Lung (tissue), 11 donors: ENCODE measurements at regions not wholly inside any gene's neighbourhood (a gene's known extent, or its start where the extent isn't known, plus 50 kb on each side); places are given as distances from the start of the nearest gene placed in this dataset.
"Not testable (repeated sequence)": the region's sequence is repeated elsewhere in the genome, so short reads cannot be mapped to it uniquely, and the experiment has no call there.

Experiments
- ATAC-seq: fragments of 200-7000 bp; cut with Tn5 transposase; one replicate; pipeline ENCODE4 v1.9.1; 2020; ENCODE audit warnings: moderate number of reproducible peaks; ENCODE audit not compliant: insufficient read depth, low FRiP score
- DNase-seq, 3 donors: peaks; one replicate each; pipeline ENCODE4 v3.0.0-alpha.2; 2013 to 2017
- H3K27ac ChIP-seq, 2 donors: one replicate each; pipeline ENCODE4 v1.5.1; 2013; ENCODE audit warnings: mild to moderate bottlenecking in 2 of 2, moderate library complexity in 2 of 2, control low read depth in 1 of 2, inconsistent platforms in 1 of 2, low read depth in 1 of 2, low read length in 1 of 2
- H3K27me3 ChIP-seq, 3 donors: one replicate each; pipeline ENCODE4 v1.5.1; 2013; ENCODE audit warnings: low read length in 2 of 3; ENCODE audit not compliant: control insufficient read depth in 3 of 3, insufficient read depth in 3 of 3
- H3K36me3 ChIP-seq, 4 donors: one replicate each; pipeline ENCODE4 v1.5.1; 2013; ENCODE audit warnings: low read length in 4 of 4, mild to moderate bottlenecking in 1 of 4, moderate library complexity in 1 of 4; ENCODE audit not compliant: control insufficient read depth in 4 of 4, insufficient read depth in 4 of 4
- H3K4me1 ChIP-seq, 5 donors: one replicate each; pipeline ENCODE4 v1.5.1; 2013; ENCODE audit warnings: low read length in 5 of 5, mild to moderate bottlenecking in 2 of 5, moderate library complexity in 1 of 5; ENCODE audit not compliant: control insufficient read depth in 5 of 5, insufficient read depth in 5 of 5
- H3K4me3 ChIP-seq: one replicate; pipeline ENCODE4 v1.5.1; 2013; ENCODE audit warnings: mild to moderate bottlenecking, control low read depth, moderate library complexity
- H3K9ac ChIP-seq, 2 donors: one replicate each; pipeline ENCODE4 v1.5.1; 2013; ENCODE audit warnings: low read length in 2 of 2, control low read depth in 1 of 2; ENCODE audit not compliant: insufficient read depth in 1 of 2
- H3K9me3 ChIP-seq, 4 donors: one replicate each; pipeline ENCODE4 v1.5.1; 2013; ENCODE audit warnings: low read length in 3 of 4, mild to moderate bottlenecking in 1 of 4, moderate library complexity in 1 of 4; ENCODE audit not compliant: control insufficient read depth in 4 of 4, insufficient read depth in 3 of 4
- CTCF ChIP-seq: IDR thresholded peaks from 2 replicates; pipeline ENCODE4 v1.5.1; 2012; ENCODE audit warnings: mild to moderate bottlenecking; ENCODE audit errors: control extremely low read depth, extremely low read depth
- WGBS, 2 donors: extraction: QIAGEN DNeasy Blood & Tissue Kit; methylation state at CpG; one replicate each; pipeline ENCODE4 v1.1.7; 2013; 5-methylcytosine and 5-hydroxymethylcytosine counted together
- donor health status: control.
- donor health status: control.
- donor health status: Bipolar disorder and iron deficiency.
- donor health status: healthy.
- donor health status: DM: yes; HTN: yes; CAD: no.

DNA sequence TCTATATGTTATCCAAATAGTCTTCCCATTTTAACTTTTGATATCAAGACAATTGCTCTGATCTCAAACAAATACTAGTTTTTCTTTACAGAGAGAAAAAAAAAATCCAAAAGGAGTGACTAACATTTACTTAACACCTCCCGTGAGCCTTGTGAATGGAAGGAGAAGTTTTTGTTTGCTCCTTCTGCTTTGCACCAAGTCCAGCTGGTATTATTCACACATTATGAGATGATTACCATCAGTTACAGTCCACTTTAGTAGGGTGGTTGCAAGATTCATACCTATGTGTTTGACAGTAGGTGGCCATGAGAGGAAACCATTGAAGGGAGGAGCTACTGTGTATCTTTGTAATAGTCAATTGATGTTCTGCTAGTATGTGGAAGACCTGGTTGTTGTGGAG, 443.4 kb upstream of the ZP4 start:
- H3K27ac ChIP-seq: no peak overlapping the region
- no peak overlapping the region for H3K4me3 ChIP-seq
- no peak for TF ChIP-seq CTCF
- H3K36me3 ChIP-seq: no peaks in the 10 kb centered on the region
- no peak overlapping the region for H3K9ac ChIP-seq
- ATAC-seq (no peak), DNase-seq (no peak)
- WGBS, 2 donors: 85 to 92% methylated on average over 1 of the region's 1 CpG
- peaks cover 0 to 3% (median 0%) of the 10 kb centered on the region in 4 donors for H3K9me3 ChIP-seq
- no peaks in the 10 kb centered on the region for H3K27me3 ChIP-seq
- no peaks in the 10 kb centered on the region for H3K4me1 ChIP-seq

- Histone ChIP-seq H3K27ac (no peak overlapping the region), H3K36me3 (no peaks in the 10 kb centered on the region), H3K4me1 (no peaks in the 10 kb centered on the region), H3K9me3 (no peaks in the 10 kb centered on the region), H3K27me3 (no peaks in the 10 kb centered on the region), H3K4me3 (no peak overlapping the region), H3K9ac (no peak overlapping the region)
- no peak for DNase-seq
- no peak for ATAC-seq
- TF ChIP-seq CTCF: no peak
These were observed 440.8 kb upstream of the ZP4 start for GRCh38 chr1:238331557-238331956.

GRCh38 chr1:238329671-238330070, 438.9 kb upstream of the ZP4 start:
- no peaks in the 10 kb centered on the region for H3K27me3 ChIP-seq
- H3K4me1 ChIP-seq: no peaks in the 10 kb centered on the region
- no peak for TF ChIP-seq CTCF
- DNase-seq (no peak), ATAC-seq (no peak)
- no peak overlapping the region for H3K27ac ChIP-seq
- H3K9me3 ChIP-seq: no peaks in the 10 kb centered on the region
- no peak overlapping the region for H3K4me3 ChIP-seq
- 49 to 70% methylated on average over 1 of the region's 1 CpG for WGBS, 2 donors
- H3K9ac ChIP-seq: peak overlapping the region in 1 of 2 donors; percentile 16
- H3K36me3 ChIP-seq: no peaks in the 10 kb centered on the region

- not testable (repeated sequence) for ATAC-seq, DNase-seq, H3K9me3 ChIP-seq, H3K27me3 ChIP-seq, H3K4me1 ChIP-seq, H3K4me3 ChIP-seq, H3K27ac ChIP-seq, H3K36me3 ChIP-seq, H3K9ac ChIP-seq
- WGBS, 2 donors: 93 to 95% methylated on average over 19 to 22 of the region's 22 CpGs
These were observed 436.3 kb upstream of the ZP4 start for GRCh38 chr1:238327033-238327432.

GRCh38 chr1:238326479-238326878, 435.8 kb upstream of the ZP4 start:
- not testable (repeated sequence) for DNase-seq, H3K27me3 ChIP-seq, H3K36me3 ChIP-seq, ATAC-seq, H3K9me3 ChIP-seq, H3K9ac ChIP-seq, H3K4me3 ChIP-seq, H3K4me1 ChIP-seq, H3K27ac ChIP-seq
- WGBS, 2 donors: 82 to 84% methylated on average over 9 of the region's 9 CpGs
